Fibroblast of lung (primary cell): ENCODE measurements at regions not wholly inside any gene's neighbourhood (a gene's known extent, or its start where the extent isn't known, plus 50 kb on each side); places are given as distances from the start of the nearest gene placed in this dataset.
A peak's percentile ranks its signal among the peaks of the same experiment; 100 is the strongest.

Experiments
- DNase-seq, 2 donors: peaks; one replicate each; pipeline versions ENCODE4 v3.0.0 to v3.0.0-alpha.2; 2010; ENCODE audit warnings: low read depth in 2 of 2
- H2AFZ ChIP-seq: 2 replicates; pipeline ENCODE4 v1.5.1; 2012; ENCODE audit warnings: low read length, control low read depth, inconsistent platforms
- H3K27ac ChIP-seq: 2 replicates; pipeline ENCODE4 v1.5.1; 2011; ENCODE audit warnings: low read length, control low read depth; ENCODE audit not compliant: insufficient read depth
- H3K27me3 ChIP-seq: 2 replicates; pipeline ENCODE4 v1.5.1; 2011; ENCODE audit warnings: mild to moderate bottlenecking, low read length; ENCODE audit not compliant: control insufficient read depth, insufficient read depth
- H3K36me3 ChIP-seq: 2 replicates; pipeline ENCODE4 v1.5.1; 2011; ENCODE audit warnings: low read length; ENCODE audit not compliant: control insufficient read depth, insufficient read depth
- H3K4me1 ChIP-seq: 2 replicates; pipeline ENCODE4 v1.5.1; 2011; ENCODE audit warnings: low read length; ENCODE audit not compliant: control insufficient read depth, insufficient read depth; ENCODE audit errors: extremely low read depth
- H3K4me2 ChIP-seq: 2 replicates; pipeline ENCODE4 v1.5.1; 2011; ENCODE audit warnings: low read length, control low read depth; ENCODE audit not compliant: insufficient read depth; ENCODE audit errors: extremely low read depth
- H3K4me3 ChIP-seq, 4 experiments: fragments of 200-600 bp in 1 of 4; sonication (generic) in 1 of 4; replicated peaks in 1 of 4; 2 replicates each; pipeline ENCODE4 v1.5.1; 2011 to 2016; ENCODE audit warnings: low read length in 4 of 4, low read depth in 3 of 4, mild to moderate bottlenecking in 3 of 4, control low read depth in 2 of 4, inconsistent platforms in 1 of 4, mixed read lengths in 1 of 4; ENCODE audit not compliant: insufficient read depth in 1 of 4; ENCODE audit errors: control extremely low read depth in 1 of 4
- H3K79me2 ChIP-seq: 2 replicates; pipeline ENCODE4 v1.5.1; 2012; ENCODE audit warnings: mild to moderate bottlenecking, low read length, inconsistent platforms; ENCODE audit not compliant: control insufficient read depth, insufficient read depth
- H3K9ac ChIP-seq: 2 replicates; pipeline ENCODE4 v1.5.1; 2011; ENCODE audit warnings: mild to moderate bottlenecking, low read length, control low read depth; ENCODE audit not compliant: insufficient read depth
- H3K9me3 ChIP-seq: 2 replicates; pipeline ENCODE4 v1.5.1; 2012; ENCODE audit warnings: low read depth, low read length; ENCODE audit not compliant: control insufficient read depth, insufficient read depth
- H4K20me1 ChIP-seq: 2 replicates; pipeline ENCODE4 v1.5.1; 2011; ENCODE audit warnings: low read length; ENCODE audit not compliant: control insufficient read depth, insufficient read depth; ENCODE audit errors: extremely low read depth
- CTCF ChIP-seq, 2 donors: IDR thresholded peaks in 1 of 2; conservative IDR thresholded peaks in 1 of 2; 1 replicate in 1 of 2; 2 replicates in 1 of 2; pipeline ENCODE4 v1.5.1; 2011 to 2012; ENCODE audit warnings: low read length in 2 of 2, control low read depth in 1 of 2, inconsistent platforms in 1 of 2, low read depth in 1 of 2, mild to moderate bottlenecking in 1 of 2
- EZH2 ChIP-seq: IDR thresholded peaks from 2 replicates; pipeline ENCODE4 v1.5.1; 2012; ENCODE audit warnings: low read length, control low read depth, mild to moderate bottlenecking; ENCODE audit errors: missing control alignments

GRCh38 chr10:4506095-4506494 is 319.9 kb upstream of the AKR1E2 start:
- DNase-seq: peak; percentile 35 to 41

GRCh38 chr10:4504550-4504949 is 321.5 kb upstream of the AKR1E2 start:
- no peaks in the 10 kb centered on the region for H4K20me1 ChIP-seq
- no peak for DNase-seq
- H3K4me1 ChIP-seq: no peaks in the 10 kb centered on the region
- TF ChIP-seq EZH2 (no peak), CTCF (conservative IDR thresholded peaks at IDR 0.05 in 1 of 2, IDR thresholded peaks at IDR 0.05 in 1 of 2; ENCODE audit: low read depth in 1 of 2, low read length in 2 of 2) (no peak)
- no peaks in the 10 kb centered on the region for H3K36me3 ChIP-seq
- no peak overlapping the region for H2AFZ ChIP-seq
- no peaks in the 10 kb centered on the region for H3K79me2 ChIP-seq
- H3K4me3 ChIP-seq: no peak overlapping the region
- H3K9ac ChIP-seq: no peak overlapping the region
- H3K27me3 ChIP-seq: no peaks in the 10 kb centered on the region
- no peaks in the 10 kb centered on the region for H3K9me3 ChIP-seq
- no peak overlapping the region for H3K4me2 ChIP-seq
- H3K27ac ChIP-seq: no peak overlapping the region

More at GRCh38 chr10:4506095-4506494, 319.9 kb upstream of the AKR1E2 start:
- H3K27ac ChIP-seq: no peak overlapping the region
- no peaks in the 10 kb centered on the region for H3K79me2 ChIP-seq
- no peak overlapping the region for H3K4me3 ChIP-seq
- H3K27me3 ChIP-seq: no peaks in the 10 kb centered on the region
- no peak overlapping the region for H3K4me2 ChIP-seq
- no peaks in the 10 kb centered on the region for H3K4me1 ChIP-seq
- H4K20me1 ChIP-seq: no peaks in the 10 kb centered on the region
- no peaks in the 10 kb centered on the region for H3K36me3 ChIP-seq
- TF ChIP-seq EZH2: no peak
- TF ChIP-seq CTCF (conservative IDR thresholded peaks at IDR 0.05 in 1 of 2, IDR thresholded peaks at IDR 0.05 in 1 of 2; ENCODE audit: low read depth in 1 of 2, low read length in 2 of 2): no peak
- H3K9ac ChIP-seq: no peak overlapping the region
- H3K9me3 ChIP-seq: no peaks in the 10 kb centered on the region
- H2AFZ ChIP-seq: no peak overlapping the region

GRCh38 chr10:4503076-4503475 is 322.9 kb upstream of the AKR1E2 start:
- Histone ChIP-seq H3K36me3 (no peaks in the 10 kb centered on the region), H3K4me3 (no peak overlapping the region), H3K9ac (no peak overlapping the region), H3K79me2 (no peaks in the 10 kb centered on the region), H3K27ac (no peak overlapping the region), H3K4me2 (no peak overlapping the region), H4K20me1 (no peaks in the 10 kb centered on the region), H3K4me1 (peaks cover 9% of the 10 kb centered on the region), H2AFZ (no peak overlapping the region), H3K9me3 (no peaks in the 10 kb centered on the region), H3K27me3 (no peaks in the 10 kb centered on the region)
- DNase-seq: peak in 1 of 2 donors; percentile 67
- TF ChIP-seq CTCF (conservative IDR thresholded peaks at IDR 0.05 in 1 of 2, IDR thresholded peaks at IDR 0.05 in 1 of 2; ENCODE audit: low read depth in 1 of 2, low read length in 2 of 2): no peak
- TF ChIP-seq EZH2: no peak
